ENCODE measurements at regions not wholly inside any gene's neighbourhood (a gene's known extent, or its start where the extent isn't known, plus 50 kb on each side); places are given as distances from the start of the nearest gene placed in this dataset.

DNA sequence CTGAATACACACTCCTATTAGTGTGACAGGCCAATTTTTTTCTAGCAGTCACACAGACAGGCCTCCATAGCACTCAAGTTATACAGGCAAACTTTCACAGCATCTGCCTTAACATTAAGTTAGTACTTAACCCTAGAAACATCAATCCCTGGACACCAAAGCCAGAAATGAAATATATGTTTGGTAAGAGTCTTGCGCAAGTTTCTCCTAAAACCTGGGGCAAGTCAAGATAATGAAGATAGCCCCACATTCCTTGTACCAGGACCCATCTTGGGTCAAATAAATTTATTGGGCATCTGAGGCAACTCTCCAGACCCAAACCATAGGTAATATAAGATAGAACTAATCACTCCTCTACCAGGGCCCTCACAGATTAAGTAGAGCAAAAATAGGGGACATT, 70.8 kb upstream of the ZNF92 start:
- no peak for TF ChIP-seq CTCF (IDR thresholded peaks at IDR 0.05)
- TF ChIP-seq POLR2A (IDR thresholded peaks at IDR 0.05), result no peak

Measured in body of pancreas (tissue), 4 donors.